CD14-positive monocyte (primary cell): ENCODE measurements at regions not wholly inside any gene's neighbourhood (a gene's known extent, or its start where the extent isn't known, plus 50 kb on each side); places are given as distances from the start of the nearest gene placed in this dataset.

Experiments used
- DNase-seq, 3 donors: peaks; one replicate each; pipeline ENCODE4 v3.0.0-alpha.2; 2011 to 2022
- H2AFZ ChIP-seq: 2 replicates; pipeline ENCODE4 v1.6.0; 2012; ENCODE audit warnings: mild to moderate bottlenecking, low read depth, low read length, inconsistent platforms; ENCODE audit not compliant: insufficient read depth, poor library complexity, severe bottlenecking
- H3K27ac ChIP-seq, 2 donors: 1 replicate in 1 of 2; 2 replicates in 1 of 2; pipeline ENCODE4 v1.5.1; 2012 to 2013; ENCODE audit warnings: low read length in 2 of 2, control low read depth in 1 of 2, inconsistent platforms in 1 of 2, low read depth in 1 of 2, mild to moderate bottlenecking in 1 of 2
- H3K27me3 ChIP-seq, 2 donors: one replicate each; pipeline versions ENCODE4 v1.6.0 to v1.6.1; 2011 to 2013; ENCODE audit warnings: low read length in 2 of 2; ENCODE audit not compliant: control insufficient read depth in 2 of 2, insufficient read depth in 2 of 2
- H3K36me3 ChIP-seq, 2 donors: replicated peaks in 1 of 2; 1 replicate in 1 of 2; 2 replicates in 1 of 2; pipeline versions ENCODE4 v1.5.1 to v1.6.1; 2012 to 2013; ENCODE audit warnings: low read length in 2 of 2, control low read depth in 1 of 2, inconsistent platforms in 1 of 2, mild to moderate bottlenecking in 1 of 2; ENCODE audit not compliant: insufficient read depth in 2 of 2, control insufficient read depth in 1 of 2
- H3K4me1 ChIP-seq, 2 donors: 1 replicate in 1 of 2; 2 replicates in 1 of 2; pipeline versions ENCODE4 v1.5.1 to v1.6.1; 2012 to 2013; ENCODE audit warnings: low read length in 2 of 2, control low read depth in 1 of 2, inconsistent platforms in 1 of 2, mild to moderate bottlenecking in 1 of 2, moderate library complexity in 1 of 2; ENCODE audit not compliant: insufficient read depth in 2 of 2, control insufficient read depth in 1 of 2
- H3K4me2 ChIP-seq: replicated peaks from 2 replicates; pipeline ENCODE3; 2012; ENCODE audit warnings: low read length, moderate library complexity, mild to moderate bottlenecking; ENCODE audit not compliant: poor library complexity, severe bottlenecking; ENCODE audit errors: extremely low read depth
- H3K4me3 ChIP-seq, 3 experiments: fragments of 200-600 bp in 1 of 3; sonication (generic) in 1 of 3; replicated peaks in 1 of 3; 1 replicate in 2 of 3; 2 replicates in 1 of 3; pipeline ENCODE4 v1.5.1; 2011 to 2013; ENCODE audit warnings: low read length in 3 of 3, mild to moderate bottlenecking in 3 of 3, control low read depth in 2 of 3, low read depth in 2 of 3, inconsistent platforms in 1 of 3, moderate library complexity in 1 of 3
- H3K79me2 ChIP-seq: 2 replicates; pipeline ENCODE4 v1.6.0; 2012; ENCODE audit warnings: mild to moderate bottlenecking, control low read depth, inconsistent platforms, low read length, moderate library complexity; ENCODE audit not compliant: insufficient read depth
- H3K9ac ChIP-seq: 2 replicates; pipeline ENCODE4 v1.6.0; 2017; ENCODE audit warnings: low read length, mild to moderate bottlenecking; ENCODE audit not compliant: insufficient read depth, poor library complexity, severe bottlenecking
- H3K9me3 ChIP-seq, 2 donors: replicated peaks in 1 of 2; 1 replicate in 1 of 2; 2 replicates in 1 of 2; pipeline versions ENCODE4 v1.5.1 to v1.6.1; 2012 to 2013; ENCODE audit warnings: low read length in 2 of 2, control low read depth in 1 of 2; ENCODE audit not compliant: control insufficient read depth in 1 of 2, insufficient read depth in 1 of 2
- H4K20me1 ChIP-seq: 2 replicates; pipeline ENCODE4 v1.6.0; 2012; ENCODE audit warnings: mild to moderate bottlenecking, low read length, control low read depth, moderate library complexity; ENCODE audit not compliant: insufficient read depth
- H3K27ac Mint-ChIP-seq, 7 donors: one replicate each; pipeline ENCODE4 v1.8.0; 2020; ENCODE audit warnings: mild to moderate bottlenecking in 7 of 7, mixed read lengths in 7 of 7, moderate library complexity in 6 of 7, inconsistent platforms in 2 of 7
- H3K27me3 Mint-ChIP-seq, 3 donors: one replicate each; pipeline ENCODE4 v1.8.0; 2021 to 2022; ENCODE audit warnings: low read depth in 3 of 3, mild to moderate bottlenecking in 3 of 3, mixed read lengths in 3 of 3, moderate library complexity in 3 of 3, inconsistent platforms in 1 of 3
- H3K36me3 Mint-ChIP-seq, 2 donors: one replicate each; pipeline ENCODE4 v1.8.0; 2020; ENCODE audit warnings: mixed read lengths in 2 of 2, inconsistent platforms in 1 of 2, mild to moderate bottlenecking in 1 of 2
- H3K4me1 Mint-ChIP-seq: one replicate; pipeline ENCODE4 v1.8.0; 2020; ENCODE audit warnings: mild to moderate bottlenecking, mixed read lengths
- H3K4me3 Mint-ChIP-seq, 2 donors: one replicate each; pipeline ENCODE4 v1.8.0; 2020; ENCODE audit warnings: mild to moderate bottlenecking in 2 of 2, mixed read lengths in 2 of 2, moderate library complexity in 1 of 2
- H3K9me3 Mint-ChIP-seq, 7 donors: one replicate each; pipeline ENCODE4 v1.8.0; 2020 to 2022; ENCODE audit warnings: mixed read lengths in 7 of 7, mild to moderate bottlenecking in 6 of 7, moderate library complexity in 6 of 7, inconsistent platforms in 2 of 7
- WGBS: methylation state at CpG from one replicate; pipeline ENCODE4 v1.1.5; 2013; ENCODE audit warnings: missing lambda C conversion rate; ENCODE audit not compliant: insufficient coverage; 5-methylcytosine and 5-hydroxymethylcytosine counted together
- intact Hi-C, 2 donors: fragments of 100-400 bp; cut with micrococcal nuclease; formaldehyde crosslinking; loops; one replicate each; pipeline versions ENCODE4 v1.15.0 to v1.15.1; 2023
- TF ChIP-seq, protein P1 (sequence below): fragments of 200-600 bp; IDR thresholded peaks from one replicate; pipeline ENCODE4 v1.8.0; 2022; ENCODE audit warnings: antibody characterized with exemption, mild to moderate bottlenecking

- WGBS = 83% methylated on average over 2 of the region's 2 CpGs
- H3K36me3 Mint-ChIP-seq = no peaks in the 10 kb centered on the region
- H4K20me1 ChIP-seq = no peaks in the 10 kb centered on the region
- TF ChIP-seq, protein P1, sequence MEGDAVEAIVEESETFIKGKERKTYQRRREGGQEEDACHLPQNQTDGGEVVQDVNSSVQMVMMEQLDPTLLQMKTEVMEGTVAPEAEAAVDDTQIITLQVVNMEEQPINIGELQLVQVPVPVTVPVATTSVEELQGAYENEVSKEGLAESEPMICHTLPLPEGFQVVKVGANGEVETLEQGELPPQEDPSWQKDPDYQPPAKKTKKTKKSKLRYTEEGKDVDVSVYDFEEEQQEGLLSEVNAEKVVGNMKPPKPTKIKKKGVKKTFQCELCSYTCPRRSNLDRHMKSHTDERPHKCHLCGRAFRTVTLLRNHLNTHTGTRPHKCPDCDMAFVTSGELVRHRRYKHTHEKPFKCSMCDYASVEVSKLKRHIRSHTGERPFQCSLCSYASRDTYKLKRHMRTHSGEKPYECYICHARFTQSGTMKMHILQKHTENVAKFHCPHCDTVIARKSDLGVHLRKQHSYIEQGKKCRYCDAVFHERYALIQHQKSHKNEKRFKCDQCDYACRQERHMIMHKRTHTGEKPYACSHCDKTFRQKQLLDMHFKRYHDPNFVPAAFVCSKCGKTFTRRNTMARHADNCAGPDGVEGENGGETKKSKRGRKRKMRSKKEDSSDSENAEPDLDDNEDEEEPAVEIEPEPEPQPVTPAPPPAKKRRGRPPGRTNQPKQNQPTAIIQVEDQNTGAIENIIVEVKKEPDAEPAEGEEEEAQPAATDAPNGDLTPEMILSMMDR = no peak
- no peaks in the 10 kb centered on the region for H3K79me2 ChIP-seq
- H3K4me3 ChIP-seq = no peak overlapping the region
- no peak overlapping the region for H2AFZ ChIP-seq
- no peak overlapping the region for H3K27ac ChIP-seq
- no peak overlapping the region for H3K4me3 Mint-ChIP-seq
- intact Hi-C loops = no loop called here
- no peaks in the 10 kb centered on the region for H3K4me1 ChIP-seq
- H3K27me3 Mint-ChIP-seq = peaks cover 0 to 1% (median 0%) of the 10 kb centered on the region in 3 donors
- DNase-seq = no peak
- no peaks in the 10 kb centered on the region for H3K27me3 ChIP-seq
- H3K9me3 Mint-ChIP-seq = peaks cover 0 to 4% (median 2%) of the 10 kb centered on the region in 7 donors
- H3K36me3 ChIP-seq = no peaks in the 10 kb centered on the region
- H3K9ac ChIP-seq = no peak overlapping the region
- H3K4me1 Mint-ChIP-seq = no peaks in the 10 kb centered on the region
- H3K9me3 ChIP-seq = peaks cover 0 to 3% of the 10 kb centered on the region in 2 donors
- no peak overlapping the region for H3K4me2 ChIP-seq
- H3K27ac Mint-ChIP-seq = no peak overlapping the region
Measured at GRCh38 chr1:191709215-191709614, 449.0 kb upstream of the RGS18 start.

DNA sequence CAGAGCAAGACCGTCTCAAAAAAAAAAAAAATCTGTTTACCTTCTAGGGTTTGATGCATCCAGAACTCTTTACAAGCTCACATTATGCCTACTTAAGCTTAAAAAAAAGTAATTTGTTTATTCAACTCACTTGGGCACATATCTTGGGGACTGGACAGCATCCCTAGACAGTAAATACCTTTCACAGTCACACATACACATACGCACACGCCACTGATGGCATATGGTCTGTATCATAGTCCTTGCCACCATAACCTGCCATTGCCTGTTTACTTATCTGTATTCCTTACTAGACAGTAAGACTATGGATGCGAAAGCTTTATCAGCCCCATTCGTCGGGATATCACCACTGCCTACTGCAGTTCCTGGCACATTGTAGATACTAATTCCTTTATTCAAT is 446.3 kb upstream of the RGS18 start:
- no peak overlapping the region for H3K27ac Mint-ChIP-seq
- Histone ChIP-seq H3K4me1 (no peaks in the 10 kb centered on the region), H3K79me2 (no peaks in the 10 kb centered on the region), H3K4me3 (no peak overlapping the region), H3K27me3 (no peaks in the 10 kb centered on the region), H4K20me1 (no peaks in the 10 kb centered on the region), H3K9ac (no peak overlapping the region), H3K9me3 (no peaks in the 10 kb centered on the region), H3K27ac (no peak overlapping the region), H2AFZ (no peak overlapping the region), H3K36me3 (no peaks in the 10 kb centered on the region), H3K4me2 (no peak overlapping the region)
- peaks cover 0 to 1% (median 0%) of the 10 kb centered on the region in 3 donors for H3K27me3 Mint-ChIP-seq
- WGBS = 96% methylated on average over 5 of the region's 6 CpGs
- H3K36me3 Mint-ChIP-seq = no peaks in the 10 kb centered on the region
- H3K9me3 Mint-ChIP-seq = peaks cover 0 to 4% (median 2%) of the 10 kb centered on the region in 7 donors
- no peak overlapping the region for H3K4me3 Mint-ChIP-seq
- intact Hi-C loops = no loop called here
- DNase-seq = no peak
- TF ChIP-seq, protein P1 = no peak
- H3K4me1 Mint-ChIP-seq = no peaks in the 10 kb centered on the region
